ENCODE measurements at regions not wholly inside any gene's neighbourhood (a gene's known extent, or its start where the extent isn't known, plus 50 kb on each side); places are given as distances from the start of the nearest gene placed in this dataset.
"Not testable (repeated sequence)": the region's sequence is repeated elsewhere in the genome, so short reads cannot be mapped to it uniquely, and the experiment has no call there.

GRCh38 chr3:117842086-117842485, 1132.5 kb downstream of the TUSC7 start:
- DNase-seq (ENCODE audit: low spot score), result no peak

DNA sequence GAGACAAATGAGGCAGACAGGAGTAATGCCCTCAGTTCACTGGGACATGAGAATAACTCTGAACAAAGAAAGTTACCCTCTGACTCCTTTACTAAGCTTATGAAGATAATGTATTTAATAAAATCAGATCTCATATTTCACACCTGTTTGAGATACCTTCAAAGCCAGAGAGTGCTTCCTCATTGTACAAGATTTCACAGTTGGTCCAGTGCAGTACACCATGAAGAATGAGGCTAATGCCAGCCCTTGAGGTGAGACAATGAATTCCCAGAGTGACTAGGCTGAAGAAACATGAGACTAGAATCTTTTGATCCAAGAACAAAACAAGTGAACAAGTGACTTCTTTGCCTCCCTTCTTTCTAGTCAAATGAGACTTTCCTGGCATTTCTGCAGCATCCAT, 1133.8 kb downstream of the TUSC7 start:
- no peak for DNase-seq (ENCODE audit: low spot score)

DNA sequence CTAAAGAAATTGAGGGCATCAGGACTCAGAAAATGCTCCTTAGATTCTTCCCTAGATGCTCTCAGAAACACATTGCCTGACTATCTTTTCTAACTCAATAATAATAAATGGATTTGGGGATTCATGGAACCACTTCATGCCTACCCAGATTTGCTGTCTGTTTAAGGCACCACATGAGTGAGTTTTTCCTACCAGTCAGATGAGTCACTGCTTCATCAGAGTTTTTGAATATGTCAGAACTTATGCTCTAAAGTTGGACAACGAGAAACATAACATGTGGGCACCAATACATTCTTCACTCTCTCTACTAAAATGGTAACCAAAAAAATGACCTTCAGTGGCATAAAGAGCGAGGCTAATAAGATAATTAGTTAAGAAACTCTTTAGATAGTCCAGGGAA, 1135.1 kb downstream of the TUSC7 start:
- no peak for DNase-seq (ENCODE audit: low spot score)

- DNase-seq (ENCODE audit: low spot score), result no peak
These were observed 1136.7 kb downstream of the TUSC7 start for GRCh38 chr3:117846238-117846637.

GRCh38 chr3:117848606-117849005, 1139.0 kb downstream of the TUSC7 start:
- no peak for DNase-seq (ENCODE audit: low spot score)

DNA sequence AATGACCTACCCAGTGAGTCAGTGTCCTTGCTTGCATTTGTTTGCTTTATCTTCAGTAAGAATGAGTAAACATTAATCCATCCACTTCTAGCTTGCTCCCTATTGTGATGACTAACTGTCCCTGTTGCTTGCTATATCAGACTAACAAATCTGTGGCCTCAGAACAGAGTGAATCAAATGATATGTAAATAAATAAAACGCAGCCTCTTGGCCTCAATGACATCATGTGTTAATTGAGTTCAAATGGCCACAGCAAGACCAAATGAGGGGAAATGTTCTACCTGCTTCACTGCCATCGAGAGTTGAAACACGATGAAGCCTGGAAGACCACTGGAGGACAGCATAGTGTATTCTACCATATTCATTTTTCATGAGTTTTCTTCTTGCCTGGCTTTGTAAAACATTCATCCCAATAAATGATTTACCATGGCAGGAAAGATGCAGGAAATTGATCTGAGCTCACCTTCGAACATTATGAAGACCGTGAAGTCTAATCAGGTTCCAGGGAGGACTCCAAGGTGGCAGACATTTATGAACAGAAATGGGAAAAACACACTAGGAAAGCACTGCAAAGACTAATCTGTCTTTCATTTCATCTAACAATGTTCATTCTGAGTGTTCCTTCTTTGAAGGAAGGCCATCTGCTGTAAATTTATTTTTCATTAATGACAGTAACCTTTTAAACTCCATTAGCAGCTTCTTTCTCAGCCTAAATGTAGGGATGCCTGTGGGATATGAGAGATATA, 1144.5 kb downstream of the TUSC7 start:
- DNase-seq (ENCODE audit: low spot score), result peak; percentile 33

- no peak for DNase-seq (ENCODE audit: low spot score)
These were observed 1146.8 kb downstream of the TUSC7 start for GRCh38 chr3:117856354-117856753.

GRCh38 chr3:117863146-117863545, 1153.6 kb downstream of the TUSC7 start:
- DNase-seq (ENCODE audit: low spot score), result no peak

DNA sequence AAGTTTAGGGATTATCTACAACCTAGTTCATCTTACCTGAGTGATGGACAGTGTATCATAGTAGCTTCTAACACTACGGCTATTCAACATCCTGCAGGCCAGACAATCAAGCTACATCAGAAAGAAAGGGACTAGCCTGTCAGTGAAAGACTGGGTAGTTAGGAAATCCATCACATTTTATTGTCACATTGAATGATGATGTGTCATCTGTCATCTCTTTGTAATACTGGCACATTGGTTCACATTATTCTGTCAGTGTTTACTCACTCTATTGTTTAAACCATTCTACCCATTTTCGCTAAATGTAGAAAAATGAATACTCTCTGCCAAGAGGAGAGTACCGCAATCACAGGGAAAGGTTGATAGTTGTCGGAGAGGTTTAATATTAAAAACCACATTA, 1155.8 kb downstream of the TUSC7 start:
- DNase-seq (ENCODE audit: low spot score), result no peak

DNA sequence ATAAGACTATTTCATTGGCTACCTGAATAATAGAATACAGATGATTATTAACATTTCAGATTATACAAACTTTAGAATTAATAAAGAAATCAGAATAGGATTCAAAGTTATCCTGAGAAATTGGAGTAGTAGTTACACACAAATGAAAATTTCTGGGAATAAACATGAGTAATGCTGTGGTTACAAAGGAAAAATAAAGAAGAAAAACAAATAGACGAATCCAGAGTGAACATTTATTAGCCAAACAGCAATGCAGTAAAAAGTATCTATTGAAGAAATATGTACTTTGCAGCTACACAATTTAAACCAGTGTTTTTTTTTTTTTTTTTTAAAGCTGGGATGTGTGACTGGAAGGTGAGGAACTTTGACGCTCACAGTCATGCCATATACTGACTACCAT, 1159.2 kb downstream of the TUSC7 start:
- DNase-seq (ENCODE audit: low spot score), result no peak

DNA sequence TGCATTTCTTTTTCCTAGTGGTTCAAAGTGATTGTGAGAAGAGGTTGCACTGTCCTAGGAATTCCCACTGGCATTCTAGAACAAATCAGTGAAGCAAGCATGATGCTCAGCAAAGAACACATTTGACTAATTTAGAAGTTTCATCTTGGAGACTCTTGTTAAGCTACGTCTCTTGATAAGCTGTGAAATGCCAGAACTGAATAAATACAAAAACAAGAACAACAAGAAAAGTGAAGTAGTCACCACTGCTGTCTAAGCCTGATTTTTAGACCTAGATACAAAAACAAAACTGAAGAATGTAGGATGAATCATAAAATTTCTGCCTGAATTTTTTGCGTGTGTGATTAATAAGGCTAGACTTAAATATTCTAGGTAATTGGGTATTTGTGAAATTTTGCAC, 1162.4 kb downstream of the TUSC7 start:
- DNase-seq (ENCODE audit: low spot score), result no peak

- DNase-seq (ENCODE audit: low spot score), result not testable (repeated sequence)
These were observed 1161.9 kb downstream of the IGSF11 start for GRCh38 chr3:117872594-117873248.

DNA sequence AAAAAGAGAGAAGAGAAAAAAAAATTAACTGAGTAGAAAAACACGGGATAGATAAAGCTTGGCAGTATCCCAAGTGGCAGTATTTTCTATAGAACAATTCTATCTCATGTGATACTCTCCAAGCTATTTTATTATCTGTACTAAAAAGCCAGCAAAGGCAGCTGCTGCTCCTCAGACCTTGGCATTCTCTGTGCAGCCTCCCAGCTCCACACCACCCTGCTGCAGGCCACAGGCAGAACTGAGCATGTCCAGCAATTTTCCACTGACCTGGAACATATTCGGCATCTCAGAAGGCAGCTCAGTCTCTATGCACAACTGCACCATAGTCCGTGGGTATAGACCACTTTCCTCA, 1161.4 kb downstream of the IGSF11 start:
- DNase-seq (ENCODE audit: low spot score), result no peak

GRCh38 chr3:117874028-117874690, 1160.5 kb downstream of the IGSF11 start:
- DNase-seq (ENCODE audit: low spot score), result no peak

DNA sequence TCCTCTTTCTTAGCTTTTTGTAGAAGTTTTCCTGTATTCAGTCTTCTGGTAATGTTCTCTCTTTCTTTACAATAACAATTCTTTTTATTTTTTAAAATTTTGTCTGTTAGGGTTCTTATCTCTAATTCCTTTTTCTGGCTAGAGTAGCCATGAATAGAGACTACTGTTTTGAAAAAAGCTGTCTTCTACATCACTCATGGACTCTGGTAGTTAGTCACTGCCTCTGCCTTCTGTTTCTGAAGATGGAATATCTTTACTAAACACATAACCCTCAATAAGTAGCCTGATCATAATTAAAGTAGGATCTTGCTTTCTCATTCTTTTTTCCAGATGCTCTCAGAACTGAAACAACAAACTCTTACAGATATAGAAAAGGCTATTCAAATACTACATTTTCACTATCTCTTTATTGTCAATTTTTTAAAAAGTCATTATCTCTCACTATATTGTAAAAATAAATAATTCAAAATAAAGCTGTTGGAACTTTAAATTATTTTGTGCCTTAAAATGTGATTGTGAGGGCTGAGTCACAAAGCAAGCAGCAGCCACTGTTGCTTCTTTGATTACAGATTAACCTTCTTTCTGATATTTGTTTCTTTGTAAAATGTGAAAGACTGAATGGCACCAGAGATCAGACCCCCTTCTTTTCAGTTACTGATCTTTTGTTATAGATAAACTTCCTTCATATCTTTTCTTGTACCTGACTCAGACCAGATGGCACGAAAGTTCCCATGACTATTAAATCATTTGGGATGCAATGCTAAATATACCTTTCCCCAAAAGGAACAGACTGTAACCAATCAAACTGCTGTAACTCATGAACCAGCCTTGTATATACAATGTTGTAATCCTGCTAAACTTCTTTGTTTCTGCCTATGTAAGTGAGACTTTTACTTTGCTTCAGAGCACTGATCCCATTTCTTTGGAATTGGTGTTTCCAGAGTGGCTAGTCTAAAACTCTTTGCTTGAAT, 1159.5 kb downstream of the IGSF11 start:
- DNase-seq (ENCODE audit: low spot score), result no peak

- DNase-seq (ENCODE audit: low spot score), result no peak
These were observed 1158.8 kb downstream of the IGSF11 start for GRCh38 chr3:117875887-117876286.

- DNase-seq (ENCODE audit: low spot score), result no peak
These were observed 1154.0 kb downstream of the IGSF11 start for GRCh38 chr3:117880638-117881037.

- DNase-seq (ENCODE audit: low spot score), result no peak
These were observed 1153.4 kb downstream of the IGSF11 start for GRCh38 chr3:117881210-117881609.

GRCh38 chr3:117885011-117885441, 1149.6 kb downstream of the IGSF11 start:
- DNase-seq (ENCODE audit: low spot score), result no peak

- no peak for DNase-seq (ENCODE audit: low spot score)
These were observed 1148.5 kb downstream of the IGSF11 start for GRCh38 chr3:117886147-117886546.

DNA sequence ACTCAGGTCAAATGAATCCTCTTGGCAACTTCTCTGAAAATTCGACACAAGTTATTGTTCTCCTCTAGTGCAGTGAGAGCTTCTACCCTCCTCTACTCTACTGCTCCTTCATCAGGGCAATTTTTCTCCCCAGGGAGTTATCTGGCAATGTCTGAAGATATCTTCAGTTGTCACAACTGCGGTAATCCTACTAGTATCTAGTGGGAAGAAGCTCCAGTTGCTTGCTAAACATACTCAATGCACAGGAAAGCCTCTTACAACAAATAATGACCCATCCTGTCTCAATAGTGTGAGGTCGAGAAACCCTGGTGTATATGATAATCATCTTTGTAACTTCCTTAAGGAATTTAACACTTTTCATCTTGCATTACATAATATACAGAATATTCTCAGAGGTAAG, 1147.6 kb downstream of the IGSF11 start:
- no peak for DNase-seq (ENCODE audit: low spot score)

DNA sequence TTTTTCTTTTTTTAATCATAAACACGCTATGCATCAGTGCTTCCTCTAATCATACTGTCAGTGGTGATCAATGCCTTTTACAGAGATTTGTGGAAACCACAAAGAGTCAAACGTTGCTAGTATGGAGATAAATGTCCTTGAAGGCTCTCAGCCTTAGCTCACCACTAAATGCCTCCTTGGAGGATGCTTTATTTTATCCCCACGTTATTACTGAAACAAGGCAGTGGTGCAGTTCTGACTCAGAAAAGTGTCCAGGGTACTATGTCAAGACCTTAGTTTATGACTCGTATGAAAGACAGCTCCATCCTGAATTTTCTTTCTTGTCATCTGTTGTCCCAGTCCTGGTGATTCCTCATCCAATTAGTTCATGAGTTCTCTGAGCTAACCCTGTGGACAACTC, 1146.7 kb downstream of the IGSF11 start:
- DNase-seq (ENCODE audit: low spot score), result peak; percentile 12
